ENCODE measurements at regions not wholly inside any gene's neighbourhood (a gene's known extent, or its start where the extent isn't known, plus 50 kb on each side); places are given as distances from the start of the nearest gene placed in this dataset.

DNA sequence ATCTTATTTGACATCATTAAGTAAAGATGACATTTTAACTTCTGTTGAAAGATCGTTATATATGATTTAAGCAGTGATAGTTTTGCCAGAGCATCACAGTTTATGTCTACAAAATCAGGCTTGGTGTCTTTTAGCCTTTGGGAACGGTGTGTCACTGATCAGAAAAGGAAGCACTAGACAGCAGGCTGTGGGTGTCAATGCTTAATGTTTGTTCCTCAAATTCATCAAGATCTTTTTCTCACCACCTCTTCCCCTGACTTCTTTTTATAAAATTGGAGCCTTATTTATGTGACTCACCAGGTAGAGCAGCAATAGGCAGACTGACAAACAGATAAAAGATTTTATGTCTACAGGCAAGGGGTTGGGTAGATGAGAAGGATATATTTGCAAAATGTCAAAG, 1558.5 kb downstream of the EFNB2 start:
- Histone ChIP-seq H3K4me3 (no peak overlapping the region), H2AFZ (0 out of 2 replicates have a peak overlapping the region, but pooled peaks have one; percentile 12), H3K36me3 (ENCODE audit: insufficient read depth) (no peaks in the 10 kb centered on the region), H3K4me2 (no peak overlapping the region), H3F3A (replicated peaks; ENCODE audit: low read depth) (no peaks in the 10 kb centered on the region), H4K20me1 (replicated peaks; ENCODE audit: insufficient read depth) (no peaks in the 10 kb centered on the region), H3K79me2 (replicated peaks; ENCODE audit: insufficient read depth) (no peaks in the 10 kb centered on the region), H3K27ac (ENCODE audit: low read depth) (no peak overlapping the region), H3K9me2 (ENCODE audit: insufficient read depth) (no peaks in the 10 kb centered on the region), H3K27me3 (ENCODE audit: insufficient read depth) (no peaks in the 10 kb centered on the region), H3K4me1 (ENCODE audit: insufficient read depth) (no peaks in the 10 kb centered on the region)
- TF ChIP-seq, protein P1, sequence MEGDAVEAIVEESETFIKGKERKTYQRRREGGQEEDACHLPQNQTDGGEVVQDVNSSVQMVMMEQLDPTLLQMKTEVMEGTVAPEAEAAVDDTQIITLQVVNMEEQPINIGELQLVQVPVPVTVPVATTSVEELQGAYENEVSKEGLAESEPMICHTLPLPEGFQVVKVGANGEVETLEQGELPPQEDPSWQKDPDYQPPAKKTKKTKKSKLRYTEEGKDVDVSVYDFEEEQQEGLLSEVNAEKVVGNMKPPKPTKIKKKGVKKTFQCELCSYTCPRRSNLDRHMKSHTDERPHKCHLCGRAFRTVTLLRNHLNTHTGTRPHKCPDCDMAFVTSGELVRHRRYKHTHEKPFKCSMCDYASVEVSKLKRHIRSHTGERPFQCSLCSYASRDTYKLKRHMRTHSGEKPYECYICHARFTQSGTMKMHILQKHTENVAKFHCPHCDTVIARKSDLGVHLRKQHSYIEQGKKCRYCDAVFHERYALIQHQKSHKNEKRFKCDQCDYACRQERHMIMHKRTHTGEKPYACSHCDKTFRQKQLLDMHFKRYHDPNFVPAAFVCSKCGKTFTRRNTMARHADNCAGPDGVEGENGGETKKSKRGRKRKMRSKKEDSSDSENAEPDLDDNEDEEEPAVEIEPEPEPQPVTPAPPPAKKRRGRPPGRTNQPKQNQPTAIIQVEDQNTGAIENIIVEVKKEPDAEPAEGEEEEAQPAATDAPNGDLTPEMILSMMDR (conservative IDR thresholded peaks at IDR 0.05; ENCODE audit: low read depth in 2 of 2): no peak
- no peak for TF ChIP-seq NANOG (IDR thresholded peaks at IDR 0.05; ENCODE audit: borderline replicate concordance)
- TF ChIP-seq, protein P2, sequence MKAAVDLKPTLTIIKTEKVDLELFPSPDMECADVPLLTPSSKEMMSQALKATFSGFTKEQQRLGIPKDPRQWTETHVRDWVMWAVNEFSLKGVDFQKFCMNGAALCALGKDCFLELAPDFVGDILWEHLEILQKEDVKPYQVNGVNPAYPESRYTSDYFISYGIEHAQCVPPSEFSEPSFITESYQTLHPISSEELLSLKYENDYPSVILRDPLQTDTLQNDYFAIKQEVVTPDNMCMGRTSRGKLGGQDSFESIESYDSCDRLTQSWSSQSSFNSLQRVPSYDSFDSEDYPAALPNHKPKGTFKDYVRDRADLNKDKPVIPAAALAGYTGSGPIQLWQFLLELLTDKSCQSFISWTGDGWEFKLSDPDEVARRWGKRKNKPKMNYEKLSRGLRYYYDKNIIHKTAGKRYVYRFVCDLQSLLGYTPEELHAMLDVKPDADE (IDR thresholded peaks at IDR 0.05): no peak
- TF ChIP-seq ZNF331 (CRISPR knock-in tag; IDR thresholded peaks at IDR 0.05; ENCODE audit: low read depth): no peak
- TF ChIP-seq EZH2 (IDR thresholded peaks at IDR 0.05; ENCODE audit: low read depth, unreplicated experiment): no peak
- no peak for TF ChIP-seq POLR2AphosphoS5 (IDR thresholded peaks at IDR 0.05; ENCODE audit: low read depth)
- no peak for TF ChIP-seq STAT1 (IDR thresholded peaks at IDR 0.05; ENCODE audit: unreplicated experiment)
- TF ChIP-seq CREB1 (CRISPR knock-in tag; IDR thresholded peaks at IDR 0.05; ENCODE audit: low read depth): no peak
- no peak for TF ChIP-seq ZNF114 (CRISPR knock-in tag; IDR thresholded peaks at IDR 0.05)
- no peak for TF ChIP-seq EZH2phosphoT487 (IDR thresholded peaks at IDR 0.05; ENCODE audit: unreplicated experiment)
- no peak for TF ChIP-seq JUNB (IDR thresholded peaks at IDR 0.05; ENCODE audit: unreplicated experiment)
- TF ChIP-seq, protein P3, sequence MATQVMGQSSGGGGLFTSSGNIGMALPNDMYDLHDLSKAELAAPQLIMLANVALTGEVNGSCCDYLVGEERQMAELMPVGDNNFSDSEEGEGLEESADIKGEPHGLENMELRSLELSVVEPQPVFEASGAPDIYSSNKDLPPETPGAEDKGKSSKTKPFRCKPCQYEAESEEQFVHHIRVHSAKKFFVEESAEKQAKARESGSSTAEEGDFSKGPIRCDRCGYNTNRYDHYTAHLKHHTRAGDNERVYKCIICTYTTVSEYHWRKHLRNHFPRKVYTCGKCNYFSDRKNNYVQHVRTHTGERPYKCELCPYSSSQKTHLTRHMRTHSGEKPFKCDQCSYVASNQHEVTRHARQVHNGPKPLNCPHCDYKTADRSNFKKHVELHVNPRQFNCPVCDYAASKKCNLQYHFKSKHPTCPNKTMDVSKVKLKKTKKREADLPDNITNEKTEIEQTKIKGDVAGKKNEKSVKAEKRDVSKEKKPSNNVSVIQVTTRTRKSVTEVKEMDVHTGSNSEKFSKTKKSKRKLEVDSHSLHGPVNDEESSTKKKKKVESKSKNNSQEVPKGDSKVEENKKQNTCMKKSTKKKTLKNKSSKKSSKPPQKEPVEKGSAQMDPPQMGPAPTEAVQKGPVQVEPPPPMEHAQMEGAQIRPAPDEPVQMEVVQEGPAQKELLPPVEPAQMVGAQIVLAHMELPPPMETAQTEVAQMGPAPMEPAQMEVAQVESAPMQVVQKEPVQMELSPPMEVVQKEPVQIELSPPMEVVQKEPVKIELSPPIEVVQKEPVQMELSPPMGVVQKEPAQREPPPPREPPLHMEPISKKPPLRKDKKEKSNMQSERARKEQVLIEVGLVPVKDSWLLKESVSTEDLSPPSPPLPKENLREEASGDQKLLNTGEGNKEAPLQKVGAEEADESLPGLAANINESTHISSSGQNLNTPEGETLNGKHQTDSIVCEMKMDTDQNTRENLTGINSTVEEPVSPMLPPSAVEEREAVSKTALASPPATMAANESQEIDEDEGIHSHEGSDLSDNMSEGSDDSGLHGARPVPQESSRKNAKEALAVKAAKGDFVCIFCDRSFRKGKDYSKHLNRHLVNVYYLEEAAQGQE (IDR thresholded peaks at IDR 0.05; ENCODE audit: unreplicated experiment): no peak
- TF ChIP-seq, protein P4, sequence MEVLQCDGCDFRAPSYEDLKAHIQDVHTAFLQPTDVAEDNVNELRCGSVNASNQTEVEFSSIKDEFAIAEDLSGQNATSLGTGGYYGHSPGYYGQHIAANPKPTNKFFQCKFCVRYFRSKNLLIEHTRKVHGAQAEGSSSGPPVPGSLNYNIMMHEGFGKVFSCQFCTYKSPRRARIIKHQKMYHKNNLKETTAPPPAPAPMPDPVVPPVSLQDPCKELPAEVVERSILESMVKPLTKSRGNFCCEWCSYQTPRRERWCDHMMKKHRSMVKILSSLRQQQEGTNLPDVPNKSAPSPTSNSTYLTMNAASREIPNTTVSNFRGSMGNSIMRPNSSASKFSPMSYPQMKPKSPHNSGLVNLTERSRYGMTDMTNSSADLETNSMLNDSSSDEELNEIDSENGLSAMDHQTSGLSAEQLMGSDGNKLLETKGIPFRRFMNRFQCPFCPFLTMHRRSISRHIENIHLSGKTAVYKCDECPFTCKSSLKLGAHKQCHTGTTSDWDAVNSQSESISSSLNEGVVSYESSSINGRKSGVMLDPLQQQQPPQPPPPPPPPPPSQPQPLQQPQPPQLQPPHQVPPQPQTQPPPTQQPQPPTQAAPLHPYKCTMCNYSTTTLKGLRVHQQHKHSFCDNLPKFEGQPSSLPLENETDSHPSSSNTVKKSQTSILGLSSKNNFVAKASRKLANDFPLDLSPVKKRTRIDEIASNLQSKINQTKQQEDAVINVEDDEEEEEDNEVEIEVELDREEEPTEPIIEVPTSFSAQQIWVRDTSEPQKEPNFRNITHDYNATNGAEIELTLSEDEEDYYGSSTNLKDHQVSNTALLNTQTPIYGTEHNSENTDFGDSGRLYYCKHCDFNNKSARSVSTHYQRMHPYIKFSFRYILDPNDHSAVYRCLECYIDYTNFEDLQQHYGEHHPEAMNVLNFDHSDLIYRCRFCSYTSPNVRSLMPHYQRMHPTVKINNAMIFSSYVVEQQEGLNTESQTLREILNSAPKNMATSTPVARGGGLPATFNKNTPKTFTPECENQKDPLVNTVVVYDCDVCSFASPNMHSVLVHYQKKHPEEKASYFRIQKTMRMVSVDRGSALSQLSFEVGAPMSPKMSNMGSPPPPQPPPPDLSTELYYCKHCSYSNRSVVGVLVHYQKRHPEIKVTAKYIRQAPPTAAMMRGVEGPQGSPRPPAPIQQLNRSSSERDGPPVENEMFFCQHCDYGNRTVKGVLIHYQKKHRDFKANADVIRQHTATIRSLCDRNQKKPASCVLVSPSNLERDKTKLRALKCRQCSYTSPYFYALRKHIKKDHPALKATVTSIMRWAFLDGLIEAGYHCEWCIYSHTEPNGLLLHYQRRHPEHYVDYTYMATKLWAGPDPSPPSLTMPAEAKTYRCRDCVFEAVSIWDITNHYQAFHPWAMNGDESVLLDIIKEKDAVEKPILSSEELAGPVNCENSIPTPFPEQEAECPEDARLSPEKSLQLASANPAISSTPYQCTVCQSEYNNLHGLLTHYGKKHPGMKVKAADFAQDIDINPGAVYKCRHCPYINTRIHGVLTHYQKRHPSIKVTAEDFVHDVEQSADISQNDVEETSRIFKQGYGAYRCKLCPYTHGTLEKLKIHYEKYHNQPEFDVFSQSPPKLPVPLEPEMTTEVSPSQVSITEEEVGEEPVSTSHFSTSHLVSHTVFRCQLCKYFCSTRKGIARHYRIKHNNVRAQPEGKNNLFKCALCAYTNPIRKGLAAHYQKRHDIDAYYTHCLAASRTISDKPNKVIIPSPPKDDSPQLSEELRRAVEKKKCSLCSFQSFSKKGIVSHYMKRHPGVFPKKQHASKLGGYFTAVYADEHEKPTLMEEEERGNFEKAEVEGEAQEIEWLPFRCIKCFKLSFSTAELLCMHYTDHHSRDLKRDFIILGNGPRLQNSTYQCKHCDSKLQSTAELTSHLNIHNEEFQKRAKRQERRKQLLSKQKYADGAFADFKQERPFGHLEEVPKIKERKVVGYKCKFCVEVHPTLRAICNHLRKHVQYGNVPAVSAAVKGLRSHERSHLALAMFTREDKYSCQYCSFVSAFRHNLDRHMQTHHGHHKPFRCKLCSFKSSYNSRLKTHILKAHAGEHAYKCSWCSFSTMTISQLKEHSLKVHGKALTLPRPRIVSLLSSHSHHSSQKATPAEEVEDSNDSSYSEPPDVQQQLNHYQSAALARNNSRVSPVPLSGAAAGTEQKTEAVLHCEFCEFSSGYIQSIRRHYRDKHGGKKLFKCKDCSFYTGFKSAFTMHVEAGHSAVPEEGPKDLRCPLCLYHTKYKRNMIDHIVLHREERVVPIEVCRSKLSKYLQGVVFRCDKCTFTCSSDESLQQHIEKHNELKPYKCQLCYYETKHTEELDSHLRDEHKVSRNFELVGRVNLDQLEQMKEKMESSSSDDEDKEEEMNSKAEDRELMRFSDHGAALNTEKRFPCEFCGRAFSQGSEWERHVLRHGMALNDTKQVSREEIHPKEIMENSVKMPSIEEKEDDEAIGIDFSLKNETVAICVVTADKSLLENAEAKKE (CRISPR knock-in tag; IDR thresholded peaks at IDR 0.05): no peak
- no peak for DNase-seq (ENCODE audit: low spot score)
- no peak for ATAC-seq
- Mint-ChIP-seq H3K4me1 (no peaks in the 10 kb centered on the region), H3K27me3 (ENCODE audit: insufficient read depth, low read depth, poor library complexity) (no peaks in the 10 kb centered on the region), H3K27ac (0 out of 2 replicates have a peak overlapping the region, but pooled peaks have one; percentile 19), H3K36me3 (ENCODE audit: low read depth) (no peaks in the 10 kb centered on the region), H3K9me3 (no peaks in the 10 kb centered on the region), H3K4me3 (no peak overlapping the region)

All from GM23338 (cell line).